ENCODE measurements at regions not wholly inside any gene's neighbourhood (a gene's known extent, or its start where the extent isn't known, plus 50 kb on each side); places are given as distances from the start of the nearest gene placed in this dataset.

GRCh38 chr6:94372229-94372628, 952.9 kb upstream of the EPHA7 start:
- Histone ChIP-seq H3K4me1 (replicated peaks; ENCODE audit: insufficient read depth) (no peaks in the 10 kb centered on the region), H3K9me2 (ENCODE audit: insufficient read depth) (no peaks in the 10 kb centered on the region), H3K27me3 (ENCODE audit: insufficient read depth, low read depth) (no peaks in the 10 kb centered on the region), H4K20me1 (ENCODE audit: insufficient read depth) (no peaks in the 10 kb centered on the region), H3K27ac (no peak overlapping the region), H3F3A (ENCODE audit: insufficient read depth, low read depth) (no peaks in the 10 kb centered on the region), H3K4me2 (no peak overlapping the region), H2AFZ (no peak overlapping the region), H3K79me2 (ENCODE audit: low read depth) (no peaks in the 10 kb centered on the region), H3K9me3 (ENCODE audit: insufficient read depth, low read depth) (no peaks in the 10 kb centered on the region), H3K4me3 (no peak overlapping the region), H3K36me3 (ENCODE audit: low read depth) (no peaks in the 10 kb centered on the region)
- no peak for TF ChIP-seq CTCF (conservative IDR thresholded peaks at IDR 0.05)
- no peak for TF ChIP-seq EZH2 (IDR thresholded peaks at IDR 0.05; ENCODE audit: low read depth)
- no peak for DNase-seq
- intact Hi-C loops (cut with micrococcal nuclease; ENCODE audit: unreplicated experiment), result no loop called here
- ChIA-PET POLR2A (ENCODE audit: unreplicated experiment) (no interaction called here), CTCF (no interaction called here)
- BruUV-seq (replicated peaks), result no TSS peak

GRCh38 chr6:94367316-94367715, 948.0 kb upstream of the EPHA7 start:
- DNase-seq, result no peak

GRCh38 chr6:94362061-94362864, 942.9 kb upstream of the EPHA7 start:
- no peaks in the 10 kb centered on the region for H3K27me3 ChIP-seq (ENCODE audit: insufficient read depth, low read depth)
- no peaks in the 10 kb centered on the region for H4K20me1 ChIP-seq (ENCODE audit: insufficient read depth)
- TF ChIP-seq EZH2 (IDR thresholded peaks at IDR 0.05; ENCODE audit: low read depth) (no peak), CTCF (conservative IDR thresholded peaks at IDR 0.05) (no peak)
- CTCF ChIA-PET, result no interaction called here
- no peaks in the 10 kb centered on the region for H3K9me3 ChIP-seq (ENCODE audit: insufficient read depth, low read depth)
- BruUV-seq (replicated peaks), result no TSS peak
- no peak overlapping the region for H2AFZ ChIP-seq
- no peaks in the 10 kb centered on the region for H3F3A ChIP-seq (ENCODE audit: insufficient read depth, low read depth)
- no peak overlapping the region for H3K4me2 ChIP-seq
- H3K9me2 ChIP-seq (ENCODE audit: insufficient read depth), result no peaks in the 10 kb centered on the region
- H3K4me3 ChIP-seq, result no peak overlapping the region
- H3K4me1 ChIP-seq (replicated peaks; ENCODE audit: insufficient read depth), result no peaks in the 10 kb centered on the region
- intact Hi-C loops (cut with micrococcal nuclease; ENCODE audit: unreplicated experiment), result no loop called here
- H3K36me3 ChIP-seq (ENCODE audit: low read depth), result no peaks in the 10 kb centered on the region
- no peaks in the 10 kb centered on the region for H3K79me2 ChIP-seq (ENCODE audit: low read depth)
- POLR2A ChIA-PET (ENCODE audit: unreplicated experiment), result no interaction called here
- H3K27ac ChIP-seq, result no peak overlapping the region
- DNase-seq, result no peak

More at GRCh38 chr6:94367316-94367715, 948.0 kb upstream of the EPHA7 start:
- Histone ChIP-seq H3K27ac (no peak overlapping the region), H3K36me3 (ENCODE audit: low read depth) (no peaks in the 10 kb centered on the region), H2AFZ (no peak overlapping the region), H3K4me2 (no peak overlapping the region), H3K4me1 (replicated peaks; ENCODE audit: insufficient read depth) (no peaks in the 10 kb centered on the region), H3K79me2 (ENCODE audit: low read depth) (no peaks in the 10 kb centered on the region), H3K9me3 (ENCODE audit: insufficient read depth, low read depth) (no peaks in the 10 kb centered on the region), H3F3A (ENCODE audit: insufficient read depth, low read depth) (no peaks in the 10 kb centered on the region), H3K27me3 (ENCODE audit: insufficient read depth, low read depth) (no peaks in the 10 kb centered on the region), H3K9me2 (ENCODE audit: insufficient read depth) (no peaks in the 10 kb centered on the region), H3K4me3 (no peak overlapping the region), H4K20me1 (ENCODE audit: insufficient read depth) (no peaks in the 10 kb centered on the region)
- no TSS peak for BruUV-seq (replicated peaks)
- TF ChIP-seq EZH2 (IDR thresholded peaks at IDR 0.05; ENCODE audit: low read depth), result no peak
- no peak for TF ChIP-seq CTCF (conservative IDR thresholded peaks at IDR 0.05)
- intact Hi-C loops (cut with micrococcal nuclease; ENCODE audit: unreplicated experiment), result no loop called here
- POLR2A ChIA-PET (ENCODE audit: unreplicated experiment), result no interaction called here
- CTCF ChIA-PET, result no interaction called here
